GM04503 (cell line): ENCODE measurements at regions not wholly inside any gene's neighbourhood (a gene's known extent, or its start where the extent isn't known, plus 50 kb on each side); places are given as distances from the start of the nearest gene placed in this dataset.
"Not testable (repeated sequence)": the region's sequence is repeated elsewhere in the genome, so short reads cannot be mapped to it uniquely, and the experiment has no call there.

Experiments
- DNase-seq: peaks from one replicate; pipeline ENCODE4 v3.0.0-alpha.2; 2012; ENCODE audit warnings: low read depth

GRCh38 chr15:93360976-93361375, 272.0 kb upstream of the RGMA start:
- DNase-seq: no peak

- no peak for DNase-seq
These were observed 271.3 kb upstream of the RGMA start for GRCh38 chr15:93360318-93360717.

GRCh38 chr15:93359425-93360131, 270.6 kb upstream of the RGMA start:
- DNase-seq: no peak

GRCh38 chr15:93359060-93359408, 270.0 kb upstream of the RGMA start:
- no peak for DNase-seq

- no peak for DNase-seq
These were observed 269.4 kb upstream of the RGMA start for GRCh38 chr15:93358166-93359059.

- DNase-seq: no peak
These were observed 259.9 kb upstream of the RGMA start for GRCh38 chr15:93348711-93349545.

GRCh38 chr15:93347986-93348385, 259.0 kb upstream of the RGMA start:
- DNase-seq: no peak

GRCh38 chr15:93345981-93346380, 257.0 kb upstream of the RGMA start:
- no peak for DNase-seq

- not testable (repeated sequence) for DNase-seq
These were observed 254.4 kb upstream of the RGMA start for GRCh38 chr15:93343402-93343801.

- no peak for DNase-seq
These were observed 252.2 kb upstream of the RGMA start for GRCh38 chr15:93341164-93341563.

GRCh38 chr15:93340406-93340805, 251.4 kb upstream of the RGMA start:
- DNase-seq: no peak

- DNase-seq: no peak
These were observed 244.8 kb upstream of the RGMA start for GRCh38 chr15:93333796-93334195.

- not testable (repeated sequence) for DNase-seq
These were observed 244.1 kb upstream of the RGMA start for GRCh38 chr15:93333126-93333525.

- DNase-seq: no peak
These were observed 243.2 kb upstream of the RGMA start for GRCh38 chr15:93332168-93332553.

- no peak for DNase-seq
These were observed 242.6 kb upstream of the RGMA start for GRCh38 chr15:93331545-93332167.

- no peak for DNase-seq
These were observed 242.0 kb upstream of the RGMA start for GRCh38 chr15:93330912-93331544.

- no peak for DNase-seq
These were observed 238.4 kb upstream of the RGMA start for GRCh38 chr15:93327364-93327763.

GRCh38 chr15:93324186-93324975, 235.4 kb upstream of the RGMA start:
- DNase-seq: no peak

- no peak for DNase-seq
These were observed 232.9 kb upstream of the RGMA start for GRCh38 chr15:93321881-93322282.

- no peak for DNase-seq
These were observed 230.3 kb upstream of the RGMA start for GRCh38 chr15:93319121-93319814.
